ENCODE measurements at regions not wholly inside any gene's neighbourhood (a gene's known extent, or its start where the extent isn't known, plus 50 kb on each side); places are given as distances from the start of the nearest gene placed in this dataset.
"Not testable (repeated sequence)": the region's sequence is repeated elsewhere in the genome, so short reads cannot be mapped to it uniquely, and the experiment has no call there.

GRCh38 chr2:242107065-242107464 is 237.5 kb downstream of the RTP5 start:
- H3K4me1 ChIP-seq (replicated peaks in 1 of 4; ENCODE audit: control insufficient read depth in 3 of 4, insufficient read depth in 4 of 4, low read length in 3 of 4); H2AK5ac ChIP-seq (ENCODE audit: low read depth, low read length); H3K23me2 ChIP-seq (ENCODE audit: low read depth, low read length); H3K4me3 ChIP-seq (ENCODE audit: extremely low read depth in 1 of 4, insufficient read depth in 2 of 4, low read depth in 3 of 4, low read length in 4 of 4); H3K36me3 ChIP-seq (ENCODE audit: control insufficient read depth in 2 of 4, insufficient read depth in 4 of 4, low read length in 3 of 4); H3K27me3 ChIP-seq (replicated peaks in 1 of 4; ENCODE audit: control insufficient read depth in 3 of 4, extremely low read depth in 1 of 4, insufficient read depth in 3 of 4, low read length in 3 of 4); POLR2A ChIA-PET (ENCODE audit: partially characterized antibody); H2AFZ ChIP-seq (ENCODE audit: low read length); H2BK5ac ChIP-seq (ENCODE audit: low read depth, low read length); DNase-seq (ENCODE audit: low read depth in 1 of 2, low spot score in 2 of 2); H4K20me1 ChIP-seq (replicated peaks in 1 of 2; ENCODE audit: control insufficient read depth in 1 of 2, insufficient read depth in 2 of 2, low read length in 2 of 2); H3K56ac ChIP-seq (replicated peaks; ENCODE audit: insufficient read length, low read depth, low read length); H3K18ac ChIP-seq (ENCODE audit: extremely low read depth, low read length); FAIRE-seq; H3K9me3 ChIP-seq (ENCODE audit: insufficient read depth in 2 of 2, low read depth in 1 of 2, low read length in 1 of 2); H2BK12ac ChIP-seq (ENCODE audit: low read depth, low read length); H3K27ac ChIP-seq (ENCODE audit: low read depth, low read length); H3K4ac ChIP-seq (replicated peaks; ENCODE audit: insufficient read length, low read depth, low read length); H4K5ac ChIP-seq (ENCODE audit: insufficient read length, low read depth, low read length); H3K9ac ChIP-seq (replicated peaks in 1 of 4; ENCODE audit: extremely low read depth in 1 of 4, low read depth in 3 of 4, low read length in 3 of 4); H3K4me2 ChIP-seq (ENCODE audit: insufficient read depth in 1 of 2, low read depth in 2 of 2, low read length in 2 of 2); H4K8ac ChIP-seq (ENCODE audit: extremely low read depth, insufficient read depth, low read length); H3K23ac ChIP-seq (ENCODE audit: insufficient read length); H3K79me2 ChIP-seq (ENCODE audit: control insufficient read depth in 1 of 2, insufficient read depth in 2 of 2, low read length in 2 of 2); H2BK20ac ChIP-seq (ENCODE audit: low read length); H3K79me1 ChIP-seq (ENCODE audit: low read depth, low read length); H2BK15ac ChIP-seq (ENCODE audit: low read length); H3K14ac ChIP-seq (ENCODE audit: insufficient read length); CTCF ChIA-PET (ENCODE audit: partially characterized antibody); H4K91ac ChIP-seq (replicated peaks; ENCODE audit: insufficient read length, low read length); H2BK120ac ChIP-seq (replicated peaks; ENCODE audit: low read depth, low read length): not testable (repeated sequence)
- 93% methylated on average over 5 of the region's 5 CpGs; no CpG with 5 or more reads in 1 of the 2 experiments for WGBS, 2 experiments (ENCODE audit: extremely low coverage in 1 of 2, insufficient coverage in 1 of 2, insufficient read length in 1 of 2, insufficient replicate concordance in 2 of 2, low coverage in 1 of 2, low lambda C conversion rate in 2 of 2, missing lambda C conversion rate in 1 of 2)

- H4K91ac ChIP-seq (replicated peaks; ENCODE audit: insufficient read length, low read length); H3K79me1 ChIP-seq (ENCODE audit: low read depth, low read length); H4K8ac ChIP-seq (ENCODE audit: extremely low read depth, insufficient read depth, low read length); H2BK120ac ChIP-seq (replicated peaks; ENCODE audit: low read depth, low read length); H3K9me3 ChIP-seq (ENCODE audit: insufficient read depth in 2 of 2, low read depth in 1 of 2, low read length in 1 of 2); H2BK5ac ChIP-seq (ENCODE audit: low read depth, low read length); H2BK15ac ChIP-seq (ENCODE audit: low read length); H3K14ac ChIP-seq (ENCODE audit: insufficient read length); H3K79me2 ChIP-seq (ENCODE audit: control insufficient read depth in 1 of 2, insufficient read depth in 2 of 2, low read length in 2 of 2); H2AK5ac ChIP-seq (ENCODE audit: low read depth, low read length); H3K4me2 ChIP-seq (ENCODE audit: insufficient read depth in 1 of 2, low read depth in 2 of 2, low read length in 2 of 2); POLR2A ChIA-PET (ENCODE audit: partially characterized antibody); H3K4me3 ChIP-seq (ENCODE audit: extremely low read depth in 1 of 4, insufficient read depth in 2 of 4, low read depth in 3 of 4, low read length in 4 of 4); H3K23me2 ChIP-seq (ENCODE audit: low read depth, low read length); H3K4ac ChIP-seq (replicated peaks; ENCODE audit: insufficient read length, low read depth, low read length); H4K20me1 ChIP-seq (replicated peaks in 1 of 2; ENCODE audit: control insufficient read depth in 1 of 2, insufficient read depth in 2 of 2, low read length in 2 of 2); H3K27me3 ChIP-seq (replicated peaks in 1 of 4; ENCODE audit: control insufficient read depth in 3 of 4, extremely low read depth in 1 of 4, insufficient read depth in 3 of 4, low read length in 3 of 4); H3K36me3 ChIP-seq (ENCODE audit: control insufficient read depth in 2 of 4, insufficient read depth in 4 of 4, low read length in 3 of 4); H3K27ac ChIP-seq (ENCODE audit: low read depth, low read length); H3K23ac ChIP-seq (ENCODE audit: insufficient read length); FAIRE-seq; H2BK20ac ChIP-seq (ENCODE audit: low read length); H3K9ac ChIP-seq (replicated peaks in 1 of 4; ENCODE audit: extremely low read depth in 1 of 4, low read depth in 3 of 4, low read length in 3 of 4); H3K18ac ChIP-seq (ENCODE audit: extremely low read depth, low read length); H4K5ac ChIP-seq (ENCODE audit: insufficient read length, low read depth, low read length); H2BK12ac ChIP-seq (ENCODE audit: low read depth, low read length); DNase-seq (ENCODE audit: low read depth in 1 of 2, low spot score in 2 of 2); CTCF ChIA-PET (ENCODE audit: partially characterized antibody); H2AFZ ChIP-seq (ENCODE audit: low read length); H3K4me1 ChIP-seq (replicated peaks in 1 of 4; ENCODE audit: control insufficient read depth in 3 of 4, insufficient read depth in 4 of 4, low read length in 3 of 4); H3K56ac ChIP-seq (replicated peaks; ENCODE audit: insufficient read length, low read depth, low read length): not testable (repeated sequence)
- 75% methylated on average over 2 of the region's 2 CpGs; no CpG with 5 or more reads in 1 of the 2 experiments for whole genome bisulfite sequencing, 2 experiments (ENCODE audit: extremely low coverage in 1 of 2, insufficient coverage in 1 of 2, insufficient read length in 1 of 2, insufficient replicate concordance in 2 of 2, low coverage in 1 of 2, low lambda C conversion rate in 2 of 2, missing lambda C conversion rate in 1 of 2)
Observed at GRCh38 chr2:242108797-242109500, 239.4 kb downstream of the RTP5 start.

Measured in H1 (cell line).